Activated CD4-positive, alpha-beta memory T cell treated with anti-CD3 and anti-CD28 coated beads for 36 hours (primary cell): ENCODE measurements at regions not wholly inside any gene's neighbourhood (a gene's known extent, or its start where the extent isn't known, plus 50 kb on each side); places are given as distances from the start of the nearest gene placed in this dataset.

ENCODE experiments used
- CTCF ChIA-PET: fragments of 350-600 bp; sonication (Branson Sonifier 250); formaldehyde crosslinking; loops from one replicate; lab custom pipeline; 2021; ENCODE audit warnings: antibody characterized with exemption, inconsistent platforms; lab: Charles Lee
- POLR2A ChIA-PET: fragments of 350-600 bp; sonication (Branson Sonifier 250); formaldehyde crosslinking; loops from one replicate; lab custom pipeline; 2021; ENCODE audit warnings: antibody characterized with exemption; lab: Charles Lee
- DNase-seq: peaks from one replicate; pipeline ENCODE4 v3.0.0-alpha.2; 2020
- H3K27ac Mint-ChIP-seq: one replicate; pipeline ENCODE4 v1.8.0; 2021; ENCODE audit warnings: mixed read lengths
- H3K27me3 Mint-ChIP-seq: one replicate; pipeline ENCODE4 v1.8.0; 2021; ENCODE audit warnings: mixed read lengths
- H3K36me3 Mint-ChIP-seq: one replicate; pipeline ENCODE4 v1.8.0; 2021; ENCODE audit warnings: mixed read lengths
- H3K4me1 Mint-ChIP-seq: one replicate; pipeline ENCODE4 v1.8.0; 2021; ENCODE audit warnings: low read depth, mixed read lengths
- H3K4me3 Mint-ChIP-seq: one replicate; pipeline ENCODE4 v1.8.0; 2021; ENCODE audit warnings: mild to moderate bottlenecking, mixed read lengths
- H3K9me3 Mint-ChIP-seq: one replicate; pipeline ENCODE4 v1.8.0; 2021; ENCODE audit warnings: mixed read lengths
- intact Hi-C: fragments of 100-400 bp; cut with micrococcal nuclease; formaldehyde crosslinking; loops from one replicate; pipeline ENCODE4 v1.15.1; 2023

DNA sequence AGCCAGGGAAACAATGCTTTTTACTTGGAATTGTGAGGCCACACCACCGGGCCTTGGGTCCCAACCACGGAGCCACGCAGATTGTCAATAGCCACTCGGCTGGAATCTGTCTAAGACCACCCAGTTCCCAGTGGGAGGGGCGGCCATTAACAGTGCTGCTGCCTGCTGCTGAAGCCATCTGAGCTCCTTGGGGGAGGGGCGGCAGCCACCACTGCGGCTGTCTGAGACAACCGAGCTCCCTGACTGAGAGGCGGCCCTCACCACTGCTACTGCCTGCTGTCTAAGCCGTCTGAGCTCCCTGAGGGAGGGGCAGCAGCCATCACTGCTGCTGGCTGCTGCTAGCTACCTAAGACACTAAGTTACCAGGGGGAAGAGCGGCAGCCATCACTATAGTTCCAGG lies 64.3 kb downstream of the DMRTA2 start:
- POLR2A ChIA-PET, result no interaction called here
- peaks cover 5% of the 10 kb centered on the region for H3K9me3 Mint-ChIP-seq
- CTCF ChIA-PET, result interaction anchor here (0.7 kb wide), 1 partner anchor 10 kb away, joined by 3 read pairs; no protein-coding TSS in a partner anchor
- no peak for DNase-seq
- no peak overlapping the region for H3K27ac Mint-ChIP-seq
- H3K4me1 Mint-ChIP-seq, result no peaks in the 10 kb centered on the region
- intact Hi-C loops, result no loop called here
- H3K4me3 Mint-ChIP-seq, result no peak overlapping the region
- no peaks in the 10 kb centered on the region for H3K36me3 Mint-ChIP-seq
- peaks cover 39% of the 10 kb centered on the region for H3K27me3 Mint-ChIP-seq

DNA sequence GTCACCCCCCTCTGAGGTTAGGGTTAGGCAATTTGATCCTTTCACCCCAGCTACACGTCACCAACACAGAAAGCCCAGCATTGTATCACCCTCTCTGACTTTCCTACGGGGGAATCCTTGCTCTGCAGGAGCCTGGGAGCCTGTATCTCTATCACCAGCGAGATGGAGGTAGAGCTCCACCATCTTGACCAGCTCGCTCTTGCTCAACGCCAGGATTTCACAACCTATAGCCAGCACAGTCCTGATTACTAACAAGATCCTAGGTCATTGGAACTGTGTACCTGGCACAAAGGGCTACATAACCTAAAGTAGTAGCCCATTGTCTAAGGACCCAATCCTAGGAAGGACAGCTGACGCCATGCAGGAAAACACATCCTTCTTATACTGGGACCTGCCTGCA lies 66.1 kb downstream of the DMRTA2 start:
- Mint-ChIP-seq H3K27ac (no peak overlapping the region), H3K9me3 (peaks cover 4% of the 10 kb centered on the region), H3K4me1 (no peaks in the 10 kb centered on the region), H3K4me3 (no peak overlapping the region), H3K27me3 (peaks cover 34% of the 10 kb centered on the region), H3K36me3 (no peaks in the 10 kb centered on the region)
- no peak for DNase-seq
- ChIA-PET POLR2A (no interaction called here), CTCF (no interaction called here)
- intact Hi-C loops, result no loop called here

DNA sequence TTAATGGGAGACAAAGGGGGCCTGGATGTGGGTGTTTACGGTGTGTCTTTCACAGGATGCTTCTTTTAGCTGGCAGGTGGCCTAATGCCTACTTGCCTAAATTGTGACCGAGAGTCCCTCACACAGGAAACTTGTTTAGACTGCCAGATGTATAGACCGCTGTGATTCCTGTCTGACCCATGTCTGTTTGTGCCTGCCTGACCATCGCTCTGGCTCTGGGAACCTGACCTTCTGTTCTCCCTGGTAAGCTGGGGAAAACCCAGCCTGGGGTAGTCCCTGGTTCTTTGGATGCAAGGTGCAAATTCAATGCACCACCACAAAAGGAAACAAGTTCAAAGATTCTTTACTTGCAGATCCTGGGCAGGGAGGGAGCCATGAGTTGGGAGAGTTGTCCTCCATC lies 68.4 kb downstream of the DMRTA2 start:
- no peak for DNase-seq
- intact Hi-C loops, result no loop called here
- Mint-ChIP-seq H3K27me3 (peaks cover 21% of the 10 kb centered on the region), H3K36me3 (no peaks in the 10 kb centered on the region), H3K27ac (no peak overlapping the region), H3K4me1 (no peaks in the 10 kb centered on the region), H3K9me3 (no peaks in the 10 kb centered on the region), H3K4me3 (no peak overlapping the region)
- POLR2A ChIA-PET, result interaction anchor here (0.6 kb wide), 1 partner anchor 175 kb away, joined by 3 read pairs; no protein-coding TSS in a partner anchor
- CTCF ChIA-PET, result no interaction called here

DNA sequence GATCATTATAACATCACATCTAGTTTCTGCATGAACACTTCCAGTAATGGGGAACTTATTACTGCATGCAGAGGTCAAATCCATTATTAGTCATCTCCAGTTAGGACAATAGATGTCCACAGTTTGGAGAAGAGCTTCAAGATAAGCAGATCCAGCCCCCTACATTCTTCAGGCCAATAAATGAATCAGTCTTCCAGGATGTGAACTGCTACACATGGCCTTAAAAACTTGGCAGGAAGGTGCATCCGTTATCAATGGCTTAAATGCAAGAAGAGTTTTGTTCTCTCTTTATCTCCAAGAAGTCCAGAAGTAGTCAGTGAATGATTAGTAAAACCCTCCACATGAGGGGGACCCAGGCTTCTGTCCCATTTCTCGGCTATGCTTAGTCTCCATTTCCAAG lies 70.8 kb downstream of the DMRTA2 start:
- Mint-ChIP-seq H3K4me3 (no peak overlapping the region), H3K9me3 (no peaks in the 10 kb centered on the region), H3K36me3 (no peaks in the 10 kb centered on the region), H3K27me3 (peaks cover 15% of the 10 kb centered on the region), H3K4me1 (no peaks in the 10 kb centered on the region), H3K27ac (no peak overlapping the region)
- POLR2A ChIA-PET, result interaction anchor here (0.6 kb wide), 1 partner anchor 122 kb away, joined by 3 read pairs; no protein-coding TSS in a partner anchor
- CTCF ChIA-PET, result interaction anchor here (7.6 kb wide), 1 partner anchor 19 kb away, joined by 44 read pairs; no protein-coding TSS in a partner anchor
- DNase-seq, result no peak
- intact Hi-C loops, result no loop called here

DNA sequence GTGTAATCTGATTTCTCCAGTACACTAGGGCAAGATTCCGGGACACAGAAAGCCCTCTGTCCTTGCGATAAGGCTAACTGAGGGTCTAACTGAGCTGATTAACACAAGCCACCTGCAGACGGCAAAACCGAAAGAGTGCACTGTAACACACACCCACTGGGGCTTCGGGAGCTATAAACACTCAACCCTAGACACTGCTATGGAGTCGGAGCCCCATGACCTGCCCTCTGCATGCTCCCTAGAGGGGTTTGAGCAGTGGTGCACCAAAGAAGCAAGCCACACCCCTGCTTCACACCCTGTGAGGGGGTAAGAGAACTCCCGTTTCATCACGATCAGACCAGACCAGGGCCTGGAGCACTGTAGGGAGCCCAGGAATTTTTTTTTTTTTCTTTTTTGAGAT lies 72.4 kb downstream of the DMRTA2 start:
- Mint-ChIP-seq H3K27me3 (peaks cover 14% of the 10 kb centered on the region), H3K4me1 (no peaks in the 10 kb centered on the region), H3K36me3 (no peaks in the 10 kb centered on the region), H3K27ac (no peak overlapping the region), H3K9me3 (no peaks in the 10 kb centered on the region), H3K4me3 (no peak overlapping the region)
- DNase-seq, result no peak
- intact Hi-C loops, result no loop called here
- POLR2A ChIA-PET, result no interaction called here
- CTCF ChIA-PET, result interaction anchor here (7.6 kb wide), 1 partner anchor 17 kb away, joined by 44 read pairs; no protein-coding TSS in a partner anchor

DNA sequence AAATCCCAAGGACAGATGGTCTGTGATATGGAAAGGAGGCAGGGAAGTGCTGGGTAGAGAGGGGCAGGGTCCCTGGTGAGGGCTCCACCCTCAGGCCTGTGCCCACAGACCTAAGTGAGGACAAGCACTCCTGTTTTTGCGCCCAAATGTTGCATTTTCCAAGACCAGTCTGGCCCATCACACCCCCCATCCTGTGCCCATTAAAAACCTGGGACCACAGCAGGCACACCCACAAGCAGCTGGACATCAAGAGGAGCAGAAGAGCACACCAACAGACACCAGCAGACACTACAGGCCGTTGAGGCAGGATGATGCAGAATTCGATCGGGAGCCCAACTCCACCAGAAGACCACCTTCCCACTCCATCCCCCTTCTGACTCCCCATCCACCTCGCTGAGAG lies 72.8 kb downstream of the DMRTA2 start:
- CTCF ChIA-PET, result interaction anchor here (0.7 to 7.6 kb wide), 2 partner anchors 17 to 171 kb away, joined by 3 to 44 read pairs; no protein-coding TSS in a partner anchor
- no peaks in the 10 kb centered on the region for H3K4me1 Mint-ChIP-seq
- H3K27ac Mint-ChIP-seq, result no peak overlapping the region
- POLR2A ChIA-PET, result no interaction called here
- H3K4me3 Mint-ChIP-seq, result no peak overlapping the region
- H3K36me3 Mint-ChIP-seq, result no peaks in the 10 kb centered on the region
- intact Hi-C loops, result no loop called here
- no peaks in the 10 kb centered on the region for H3K9me3 Mint-ChIP-seq
- H3K27me3 Mint-ChIP-seq, result peaks cover 14% of the 10 kb centered on the region
- no peak for DNase-seq

DNA sequence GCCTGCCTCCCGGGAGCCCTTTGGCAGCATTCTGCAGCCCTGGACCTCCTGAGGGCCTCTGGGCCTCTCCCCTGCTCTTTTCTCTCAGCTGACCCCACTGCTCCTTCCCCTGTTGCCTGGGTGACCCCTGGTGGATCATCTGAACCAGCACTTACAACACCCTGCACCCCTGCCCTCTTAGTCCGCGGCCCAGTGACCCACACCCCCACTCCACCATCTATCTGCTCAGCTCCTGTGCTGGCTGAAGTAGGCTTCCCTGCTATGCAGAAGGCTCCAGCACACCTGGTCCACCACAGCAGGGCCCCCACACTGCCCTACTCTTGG lies 74.0 kb downstream of the DMRTA2 start:
- no peak overlapping the region for H3K4me3 Mint-ChIP-seq
- no peaks in the 10 kb centered on the region for H3K9me3 Mint-ChIP-seq
- H3K36me3 Mint-ChIP-seq, result no peaks in the 10 kb centered on the region
- ChIA-PET POLR2A (no interaction called here), CTCF (interaction anchor here (0.8 to 7.6 kb wide), 5 partner anchors 10 to 1672 kb away, joined by 3 to 44 read pairs (median 7); no protein-coding TSS in a partner anchor)
- no peaks in the 10 kb centered on the region for H3K4me1 Mint-ChIP-seq
- H3K27me3 Mint-ChIP-seq, result peaks cover 14% of the 10 kb centered on the region
- H3K27ac Mint-ChIP-seq, result no peak overlapping the region
- intact Hi-C loops, result loop anchor here (5.0 kb wide), 1 partner anchor 1672 kb away; no protein-coding TSS in a partner anchor
- no peak for DNase-seq

DNA sequence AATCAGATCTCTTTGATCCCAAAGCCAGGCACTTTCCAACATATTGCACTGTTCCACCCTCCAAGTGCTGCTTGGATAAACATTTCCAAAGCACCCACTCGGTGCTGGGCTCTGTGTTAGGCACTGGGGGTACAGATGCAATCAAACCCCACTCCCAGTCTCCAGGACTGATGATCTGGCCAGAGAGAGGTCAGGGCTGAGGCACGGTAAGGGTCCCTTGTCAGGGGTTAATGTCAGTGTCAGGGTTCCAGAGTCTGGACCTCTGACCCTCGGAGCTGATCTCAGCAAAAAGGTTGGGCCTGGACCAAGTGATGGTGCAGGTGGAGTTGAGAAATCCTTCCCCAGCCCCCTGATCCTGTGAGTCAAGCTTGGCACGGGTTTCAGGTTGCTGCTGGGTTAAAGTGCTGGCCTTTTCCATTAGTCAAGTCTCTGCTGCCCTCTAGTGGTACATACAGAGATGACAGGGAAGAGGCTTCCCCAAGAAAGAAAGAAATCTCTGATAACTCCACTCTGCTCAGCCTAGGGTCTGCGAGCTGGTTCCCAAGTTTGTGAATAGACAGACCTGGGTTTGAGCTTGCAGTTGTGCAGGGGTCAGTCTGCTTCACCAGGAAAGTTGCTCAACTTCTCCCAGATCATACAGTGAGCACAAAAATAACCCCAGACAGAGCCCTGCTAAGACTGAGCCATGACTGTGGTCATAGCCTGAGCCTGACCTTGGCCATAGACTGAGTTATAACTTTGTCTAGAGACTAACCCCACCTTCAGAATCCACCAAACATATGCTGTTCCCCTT lies 74.6 kb downstream of the DMRTA2 start:
- Mint-ChIP-seq H3K36me3 (no peaks in the 10 kb centered on the region), H3K4me3 (no peak overlapping the region), H3K27me3 (peaks cover 16% of the 10 kb centered on the region), H3K27ac (no peak overlapping the region), H3K4me1 (no peaks in the 10 kb centered on the region), H3K9me3 (no peaks in the 10 kb centered on the region)
- ChIA-PET POLR2A (no interaction called here), CTCF (interaction anchor here (0.7 to 7.6 kb wide), 6 partner anchors 9 to 1804 kb away, joined by 3 to 44 read pairs (median 6); no protein-coding TSS in a partner anchor)
- peak; percentile 38 for DNase-seq
- intact Hi-C loops, result loop anchor here (5.0 kb wide), 1 partner anchor 1671 kb away; no protein-coding TSS in a partner anchor

DNA sequence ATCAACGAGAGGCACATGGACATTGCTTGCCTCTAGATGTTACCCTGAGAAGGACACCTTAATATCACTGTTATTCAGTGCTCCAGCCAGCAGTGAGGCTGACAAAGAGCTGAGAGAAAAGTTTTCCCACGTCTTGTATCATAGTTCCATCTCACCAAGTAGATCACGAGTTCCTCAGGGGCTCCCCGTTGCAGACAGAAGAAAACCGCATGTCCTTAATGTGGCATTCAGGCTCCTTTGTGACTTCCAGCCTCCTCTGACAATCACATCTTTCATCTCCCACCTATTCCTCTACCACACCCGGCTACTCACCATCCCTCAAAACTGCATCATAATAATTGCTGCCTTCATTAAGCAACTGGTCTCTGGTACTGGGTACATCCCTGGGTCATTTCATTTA lies 75.3 kb downstream of the DMRTA2 start:
- intact Hi-C loops, result loop anchor here (5.0 kb wide), 1 partner anchor 1671 kb away; no protein-coding TSS in a partner anchor
- no peak overlapping the region for H3K27ac Mint-ChIP-seq
- ChIA-PET POLR2A (no interaction called here), CTCF (interaction anchor here (1.5 to 7.6 kb wide), 4 partner anchors 9 to 1671 kb away, joined by 5 to 44 read pairs (median 8); no protein-coding TSS in a partner anchor)
- no peak for DNase-seq
- no peaks in the 10 kb centered on the region for H3K9me3 Mint-ChIP-seq
- H3K36me3 Mint-ChIP-seq, result no peaks in the 10 kb centered on the region
- no peak overlapping the region for H3K4me3 Mint-ChIP-seq
- no peaks in the 10 kb centered on the region for H3K4me1 Mint-ChIP-seq
- H3K27me3 Mint-ChIP-seq, result peaks cover 16% of the 10 kb centered on the region

DNA sequence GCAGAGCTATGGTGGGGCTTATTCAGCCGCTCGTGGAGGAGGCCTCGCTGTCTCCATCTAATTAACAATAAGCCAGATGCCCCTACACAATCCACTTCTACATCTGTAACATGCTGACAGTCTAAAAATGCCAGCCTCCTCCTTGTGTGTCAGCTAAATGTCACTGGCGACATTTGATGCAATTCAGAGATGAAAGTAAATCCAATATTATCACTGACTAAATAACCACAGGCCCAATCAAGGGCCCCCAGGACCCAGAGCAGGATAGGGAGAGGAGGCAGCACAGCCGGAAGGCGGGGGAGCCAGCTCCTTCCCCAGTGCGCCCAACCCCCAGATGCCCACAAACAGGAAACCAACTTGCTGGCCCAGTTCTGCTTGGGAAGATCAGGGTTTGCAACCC lies 76.6 kb downstream of the DMRTA2 start:
- no peak for DNase-seq
- H3K27ac Mint-ChIP-seq, result no peak overlapping the region
- H3K4me3 Mint-ChIP-seq, result no peak overlapping the region
- POLR2A ChIA-PET, result no interaction called here
- H3K27me3 Mint-ChIP-seq, result peaks cover 18% of the 10 kb centered on the region
- H3K36me3 Mint-ChIP-seq, result no peaks in the 10 kb centered on the region
- H3K4me1 Mint-ChIP-seq, result no peaks in the 10 kb centered on the region
- no peaks in the 10 kb centered on the region for H3K9me3 Mint-ChIP-seq
- intact Hi-C loops, result loop anchor here (5.0 kb wide), 1 partner anchor 1669 kb away; no protein-coding TSS in a partner anchor
- CTCF ChIA-PET, result interaction anchor here (7.6 kb wide), 1 partner anchor 13 kb away, joined by 44 read pairs; no protein-coding TSS in a partner anchor

DNA sequence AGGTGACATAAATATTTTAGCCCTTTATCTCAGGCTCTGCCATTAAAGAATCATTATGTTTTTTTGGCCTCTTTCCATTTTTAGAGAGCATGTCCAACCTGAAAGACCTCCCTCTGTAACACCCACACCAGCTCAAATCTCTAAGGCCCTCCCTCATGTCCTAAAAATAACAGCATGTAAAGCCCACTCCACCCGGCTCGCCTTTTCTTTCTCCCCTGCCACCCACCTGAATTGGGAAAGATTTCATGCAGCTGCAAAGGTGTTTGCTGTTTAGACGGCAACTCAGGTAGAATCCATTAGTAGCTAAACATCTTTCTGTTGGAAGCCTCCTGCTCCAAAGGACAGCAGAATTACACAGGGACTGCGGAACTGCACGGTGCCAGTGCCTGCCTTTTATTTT lies 79.9 kb downstream of the DMRTA2 start:
- ChIA-PET CTCF (interaction anchor here (4.4 kb wide), 1 partner anchor 10 kb away, joined by 35 read pairs; no protein-coding TSS in a partner anchor), POLR2A (no interaction called here)
- H3K9me3 Mint-ChIP-seq, result no peaks in the 10 kb centered on the region
- H3K27me3 Mint-ChIP-seq, result peaks cover 15% of the 10 kb centered on the region
- H3K4me3 Mint-ChIP-seq, result no peak overlapping the region
- H3K4me1 Mint-ChIP-seq, result no peaks in the 10 kb centered on the region
- no peaks in the 10 kb centered on the region for H3K36me3 Mint-ChIP-seq
- DNase-seq, result no peak
- no peak overlapping the region for H3K27ac Mint-ChIP-seq
- intact Hi-C loops, result no loop called here

DNA sequence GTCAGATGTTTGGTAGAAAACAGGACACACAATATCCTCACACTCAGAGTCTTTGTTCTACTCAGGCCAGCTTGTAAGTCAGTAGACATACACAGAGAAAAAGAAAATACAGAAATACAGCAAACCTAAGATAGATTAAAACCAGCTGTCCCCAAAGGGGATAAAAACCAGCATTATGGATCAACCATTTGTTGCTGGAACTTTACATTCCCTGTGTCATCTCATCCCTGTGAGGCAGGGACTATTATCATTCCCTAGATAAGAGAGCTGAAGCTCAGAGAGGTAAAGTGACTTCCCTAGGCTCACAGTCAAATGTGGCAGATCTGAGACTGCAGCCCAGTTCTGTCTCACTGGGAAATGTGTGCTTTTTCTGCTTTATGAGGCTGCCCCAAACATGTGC lies 80.7 kb downstream of the DMRTA2 start:
- POLR2A ChIA-PET, result no interaction called here
- Mint-ChIP-seq H3K9me3 (no peaks in the 10 kb centered on the region), H3K4me3 (no peak overlapping the region), H3K27ac (no peak overlapping the region), H3K36me3 (no peaks in the 10 kb centered on the region), H3K27me3 (peaks cover 20% of the 10 kb centered on the region), H3K4me1 (no peaks in the 10 kb centered on the region)
- no peak for DNase-seq
- intact Hi-C loops, result no loop called here
- CTCF ChIA-PET, result interaction anchor here (4.4 kb wide), 1 partner anchor 10 kb away, joined by 35 read pairs; no protein-coding TSS in a partner anchor
